ENCODE measurements at regions not wholly inside any gene's neighbourhood (a gene's known extent, or its start where the extent isn't known, plus 50 kb on each side); places are given as distances from the start of the nearest gene placed in this dataset.

GRCh38 chr11:39434466-39434865 lies 2025.0 kb downstream of the LRRC4C start:
- DNase-seq (ENCODE audit: insufficient read length, low spot score) = no peak
- no peak for FAIRE-seq
- no peak for TF ChIP-seq CTCF (IDR thresholded peaks at IDR 0.05; ENCODE audit: insufficient read depth, missing control alignments)

GRCh38 chr11:39432929-39433328 lies 2026.5 kb downstream of the LRRC4C start:
- no peak for TF ChIP-seq CTCF (IDR thresholded peaks at IDR 0.05; ENCODE audit: insufficient read depth, missing control alignments)
- FAIRE-seq (no peak), DNase-seq (ENCODE audit: insufficient read length, low spot score) (no peak)

- TF ChIP-seq CTCF (IDR thresholded peaks at IDR 0.05; ENCODE audit: insufficient read depth, missing control alignments) = no peak
- FAIRE-seq = no peak
These were observed 2034.2 kb downstream of the LRRC4C start for GRCh38 chr11:39425226-39425625.

GRCh38 chr11:39412117-39412516 lies 2047.3 kb downstream of the LRRC4C start:
- no peak for TF ChIP-seq CTCF (IDR thresholded peaks at IDR 0.05; ENCODE audit: insufficient read depth, missing control alignments)
- no peak for FAIRE-seq

More at GRCh38 chr11:39425226-39425625, 2034.2 kb downstream of the LRRC4C start:
- no peak for DNase-seq (ENCODE audit: insufficient read length, low spot score)

GRCh38 chr11:39385911-39386310 lies 2073.5 kb downstream of the LRRC4C start:
- FAIRE-seq (no peak), DNase-seq (ENCODE audit: insufficient read length, low spot score) (no peak)
- no peak for TF ChIP-seq CTCF (IDR thresholded peaks at IDR 0.05; ENCODE audit: insufficient read depth, missing control alignments)

More at GRCh38 chr11:39412117-39412516, 2047.3 kb downstream of the LRRC4C start:
- no peak for DNase-seq (ENCODE audit: insufficient read length, low spot score)

GRCh38 chr11:39374963-39375698 lies 2084.3 kb downstream of the LRRC4C start:
- FAIRE-seq = peak; percentile 88

More at GRCh38 chr11:39374963-39375698, 2084.3 kb downstream of the LRRC4C start:
- TF ChIP-seq CTCF (IDR thresholded peaks at IDR 0.05; ENCODE audit: insufficient read depth, missing control alignments) = peak; percentile 62
- DNase-seq (ENCODE audit: insufficient read length, low spot score) = no peak
